Natural killer cell (primary cell): ENCODE measurements at regions not wholly inside any gene's neighbourhood (a gene's known extent, or its start where the extent isn't known, plus 50 kb on each side); places are given as distances from the start of the nearest gene placed in this dataset.

Experiments used
- ATAC-seq, 3 donors: fragments of 150-1000 bp in 2 of 3; fragments of 200-7000 bp in 1 of 3; cut with Tn5 transposase; 1 replicate in 1 of 3; 2 replicates in 2 of 3; pipeline ENCODE4 v1.10.0; 2021; ENCODE audit warnings: mild to moderate bottlenecking in 2 of 3, moderate library complexity in 2 of 3
- DNase-seq, 2 donors: peaks; one replicate each; pipeline versions ENCODE4 v3.0.0 to v3.0.0-alpha.2; 2013 to 2021; ENCODE audit warnings: mixed read lengths in 1 of 2
- H3K27ac ChIP-seq: one replicate; pipeline ENCODE4 v1.5.1; 2013; ENCODE audit warnings: mild to moderate bottlenecking, low read length
- H3K27me3 ChIP-seq: one replicate; pipeline ENCODE4 v1.6.1; 2013; ENCODE audit warnings: low read length; ENCODE audit not compliant: control insufficient read depth, insufficient read depth
- H3K36me3 ChIP-seq: one replicate; pipeline ENCODE4 v1.6.1; 2013; ENCODE audit warnings: low read length; ENCODE audit not compliant: control insufficient read depth, insufficient read depth
- H3K4me1 ChIP-seq: one replicate; pipeline ENCODE4 v1.6.1; 2013; ENCODE audit warnings: low read length; ENCODE audit not compliant: control insufficient read depth, insufficient read depth
- H3K4me3 ChIP-seq: one replicate; pipeline ENCODE4 v1.5.1; 2013; ENCODE audit warnings: low read length
- H3K9me3 ChIP-seq: one replicate; pipeline ENCODE4 v1.6.1; 2013; ENCODE audit warnings: low read length; ENCODE audit not compliant: control insufficient read depth, insufficient read depth
- H3K27ac Mint-ChIP-seq, 2 donors: one replicate each; pipeline ENCODE4 v1.8.0; 2022; ENCODE audit warnings: mild to moderate bottlenecking in 2 of 2, mixed read lengths in 2 of 2, moderate library complexity in 1 of 2
- H3K27me3 Mint-ChIP-seq, 2 donors: one replicate each; pipeline ENCODE4 v1.8.0; 2022; ENCODE audit warnings: low read depth in 2 of 2, mixed read lengths in 2 of 2
- H3K36me3 Mint-ChIP-seq: one replicate; pipeline ENCODE4 v1.8.0; 2022; ENCODE audit warnings: mixed read lengths
- H3K4me1 Mint-ChIP-seq, 2 donors: one replicate each; pipeline ENCODE4 v1.8.0; 2022; ENCODE audit warnings: mixed read lengths in 2 of 2
- H3K4me3 Mint-ChIP-seq: one replicate; pipeline ENCODE4 v1.8.0; 2022; ENCODE audit warnings: mild to moderate bottlenecking, moderate library complexity, mixed read lengths
- H3K9me3 Mint-ChIP-seq, 2 donors: one replicate each; pipeline ENCODE4 v1.8.0; 2022; ENCODE audit warnings: mixed read lengths in 2 of 2
- CTCF ChIP-seq: fragments of 200-600 bp; IDR thresholded peaks from one replicate; pipeline ENCODE4 v1.8.0; 2022; ENCODE audit warnings: antibody characterized with exemption
- WGBS: methylation state at CpG from one replicate; pipeline ENCODE4 v1.1.7; 2013; ENCODE audit warnings: missing lambda C conversion rate; ENCODE audit not compliant: insufficient coverage; 5-methylcytosine and 5-hydroxymethylcytosine counted together
- intact Hi-C: fragments of 100-400 bp; cut with micrococcal nuclease; formaldehyde crosslinking; loops from one replicate; pipeline ENCODE4 v1.14.2; 2022

GRCh38 chr21:28627691-28628090 lies 365.0 kb downstream of the LTN1 start:
- TF ChIP-seq CTCF, result no peak
- Mint-ChIP-seq H3K36me3 (no peaks in the 10 kb centered on the region), H3K27ac (peak overlapping the region; percentile 63 to 70), H3K4me3 (no peak overlapping the region), H3K4me1 (peaks cover 21 to 32% of the 10 kb centered on the region in 2 donors), H3K9me3 (no peaks in the 10 kb centered on the region), H3K27me3 (no peaks in the 10 kb centered on the region)
- Histone ChIP-seq H3K27me3 (no peaks in the 10 kb centered on the region), H3K9me3 (no peaks in the 10 kb centered on the region), H3K4me3 (no peak overlapping the region), H3K4me1 (no peaks in the 10 kb centered on the region), H3K27ac (no peak overlapping the region), H3K36me3 (no peaks in the 10 kb centered on the region)
- intact Hi-C loops, result no loop called here
- ATAC-seq (peak; percentile 10 to 61 (median 18)), DNase-seq (no peak)

- Histone ChIP-seq H3K27ac (no peak overlapping the region), H3K36me3 (no peaks in the 10 kb centered on the region), H3K4me1 (no peaks in the 10 kb centered on the region), H3K27me3 (no peaks in the 10 kb centered on the region), H3K4me3 (no peak overlapping the region), H3K9me3 (no peaks in the 10 kb centered on the region)
- ATAC-seq (no peak), DNase-seq (no peak)
- 100% methylated on average over 1 of the region's 3 CpGs for WGBS
- intact Hi-C loops, result no loop called here
- H3K27me3 Mint-ChIP-seq, result no peaks in the 10 kb centered on the region
- H3K4me3 Mint-ChIP-seq, result no peak overlapping the region
- no peak for TF ChIP-seq CTCF
- H3K36me3 Mint-ChIP-seq, result no peaks in the 10 kb centered on the region
- peaks cover 18 to 28% of the 10 kb centered on the region in 2 donors for H3K4me1 Mint-ChIP-seq
- H3K9me3 Mint-ChIP-seq, result no peaks in the 10 kb centered on the region
- H3K27ac Mint-ChIP-seq, result peak overlapping the region; percentile 54 to 63
These were observed 365.4 kb downstream of the LTN1 start for GRCh38 chr21:28627261-28627660.

GRCh38 chr21:28624626-28625025 lies 368.1 kb downstream of the LTN1 start:
- no peak for TF ChIP-seq CTCF
- H3K4me1 Mint-ChIP-seq, result peaks cover 24 to 28% of the 10 kb centered on the region in 2 donors

GRCh38 chr21:28617300-28617699 lies 375.4 kb downstream of the LTN1 start:
- peak in 1 of 3 donors; percentile 49 for ATAC-seq
- H3K27me3 Mint-ChIP-seq, result no peaks in the 10 kb centered on the region
- peaks cover 6% of the 10 kb centered on the region for H3K36me3 Mint-ChIP-seq
- no CpG with 5 or more reads among the region's 1 CpG for WGBS
- Histone ChIP-seq H3K4me1 (peaks cover 3% of the 10 kb centered on the region), H3K4me3 (no peak overlapping the region), H3K27me3 (no peaks in the 10 kb centered on the region), H3K9me3 (no peaks in the 10 kb centered on the region), H3K27ac (no peak overlapping the region), H3K36me3 (no peaks in the 10 kb centered on the region)
- intact Hi-C loops, result no loop called here
- DNase-seq, result no peak
- no peaks in the 10 kb centered on the region for H3K9me3 Mint-ChIP-seq
- H3K4me3 Mint-ChIP-seq, result no peak overlapping the region
- H3K27ac Mint-ChIP-seq, result peak overlapping the region in 1 of 2 donors; percentile 58
- no peak for TF ChIP-seq CTCF
- peaks cover 42 to 49% of the 10 kb centered on the region in 2 donors for H3K4me1 Mint-ChIP-seq

More at GRCh38 chr21:28624626-28625025, 368.1 kb downstream of the LTN1 start:
- no peak overlapping the region for H3K4me3 Mint-ChIP-seq
- Histone ChIP-seq H3K36me3 (no peaks in the 10 kb centered on the region), H3K4me3 (no peak overlapping the region), H3K27ac (no peak overlapping the region), H3K27me3 (no peaks in the 10 kb centered on the region), H3K4me1 (no peaks in the 10 kb centered on the region), H3K9me3 (no peaks in the 10 kb centered on the region)
- H3K36me3 Mint-ChIP-seq, result peaks cover 6% of the 10 kb centered on the region
- no peak for ATAC-seq
- H3K9me3 Mint-ChIP-seq, result no peaks in the 10 kb centered on the region
- WGBS, result 93% methylated on average over 1 of the region's 1 CpG
- DNase-seq, result no peak
- no peaks in the 10 kb centered on the region for H3K27me3 Mint-ChIP-seq
- no peak overlapping the region for H3K27ac Mint-ChIP-seq
- intact Hi-C loops, result no loop called here
